GM13976 (cell line): ENCODE measurements at regions not wholly inside any gene's neighbourhood (a gene's known extent, or its start where the extent isn't known, plus 50 kb on each side); places are given as distances from the start of the nearest gene placed in this dataset.

Experiments used
- DNase-seq: peaks from one replicate; pipeline ENCODE4 v3.0.0; 2012; ENCODE audit warnings: low spot score
- CTCF ChIP-seq: IDR thresholded peaks from 2 replicates; pipeline ENCODE4 v1.5.1; 2012; ENCODE audit warnings: borderline replicate concordance, mild to moderate bottlenecking; ENCODE audit not compliant: insufficient read depth; ENCODE audit errors: extremely low read depth, missing control alignments, control extremely low read depth
- in situ Hi-C: fragments of 300-500 bp; cut with MboI; formaldehyde crosslinking; loops from one replicate; pipeline ENCODE4 v1.12.0; 2022; ENCODE audit warnings: low sequenced_read_pairs, mixed read lengths, inconsistent platforms; ENCODE audit not compliant: unreplicated experiment

GRCh38 chr4:124480061-124480460 lies 232.5 kb downstream of the ANKRD50 start:
- DNase-seq: no peak
- in situ Hi-C loops: no loop called here
- no peak for TF ChIP-seq CTCF

GRCh38 chr4:124481123-124481522 lies 231.4 kb downstream of the ANKRD50 start:
- DNase-seq: no peak
- TF ChIP-seq CTCF: no peak
- in situ Hi-C loops: no loop called here

GRCh38 chr4:124483048-124483906 lies 229.3 kb downstream of the ANKRD50 start:
- DNase-seq: no peak
- in situ Hi-C loops: no loop called here
- TF ChIP-seq CTCF: no peak

DNA sequence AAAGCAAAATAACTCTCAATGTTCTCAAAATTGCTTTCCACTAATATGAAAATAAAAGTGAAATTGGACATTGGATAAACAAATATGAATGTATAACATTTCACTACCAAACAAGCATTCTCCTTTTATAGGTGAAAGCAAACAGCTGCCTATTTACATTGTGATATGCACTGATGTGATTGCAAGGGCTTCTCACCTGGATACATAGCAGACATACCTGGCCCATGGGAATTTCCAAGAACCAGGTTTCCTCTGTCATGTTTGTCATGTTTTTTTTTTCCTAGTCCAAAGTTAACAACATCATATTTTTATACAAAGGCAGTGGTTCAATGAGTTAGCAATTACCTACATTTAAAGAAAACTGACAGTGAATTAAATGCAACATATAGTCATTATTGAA lies 228.5 kb downstream of the ANKRD50 start:
- no peak for DNase-seq
- no peak for TF ChIP-seq CTCF
- in situ Hi-C loops: no loop called here

DNA sequence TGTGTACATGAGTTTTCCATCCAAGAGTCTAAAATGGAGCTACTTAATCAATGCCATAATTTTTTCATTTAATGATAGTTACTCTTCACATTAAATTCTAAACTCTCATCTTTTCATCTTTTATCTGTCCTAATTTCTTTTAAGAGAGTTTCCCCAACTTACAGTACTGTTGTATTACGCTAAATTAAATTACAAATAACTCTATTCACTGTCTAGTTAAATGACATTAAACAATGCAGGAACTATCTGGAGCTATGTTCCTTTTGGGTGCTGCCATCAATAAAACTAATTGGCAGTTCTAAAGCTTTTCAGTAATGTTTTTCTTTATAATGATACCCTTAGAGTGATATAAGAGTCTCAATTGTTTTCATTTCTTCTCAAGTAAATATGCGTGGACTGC lies 227.6 kb downstream of the ANKRD50 start:
- TF ChIP-seq CTCF: no peak
- DNase-seq: no peak
- in situ Hi-C loops: no loop called here

- in situ Hi-C loops: no loop called here
- TF ChIP-seq CTCF: no peak
- no peak for DNase-seq
These were observed 226.1 kb downstream of the ANKRD50 start for GRCh38 chr4:124486423-124486822.
